HUDEP-2 (cell line): ENCODE measurements at regions not wholly inside any gene's neighbourhood (a gene's known extent, or its start where the extent isn't known, plus 50 kb on each side); places are given as distances from the start of the nearest gene placed in this dataset.

Source experiments
- DNase-seq, 76 experiments: peaks; one replicate each; lab custom pipeline; 2025; ENCODE audit not compliant: unreplicated experiment in 76 of 76; lab: John Stamatoyannopoulos, UW

DNA sequence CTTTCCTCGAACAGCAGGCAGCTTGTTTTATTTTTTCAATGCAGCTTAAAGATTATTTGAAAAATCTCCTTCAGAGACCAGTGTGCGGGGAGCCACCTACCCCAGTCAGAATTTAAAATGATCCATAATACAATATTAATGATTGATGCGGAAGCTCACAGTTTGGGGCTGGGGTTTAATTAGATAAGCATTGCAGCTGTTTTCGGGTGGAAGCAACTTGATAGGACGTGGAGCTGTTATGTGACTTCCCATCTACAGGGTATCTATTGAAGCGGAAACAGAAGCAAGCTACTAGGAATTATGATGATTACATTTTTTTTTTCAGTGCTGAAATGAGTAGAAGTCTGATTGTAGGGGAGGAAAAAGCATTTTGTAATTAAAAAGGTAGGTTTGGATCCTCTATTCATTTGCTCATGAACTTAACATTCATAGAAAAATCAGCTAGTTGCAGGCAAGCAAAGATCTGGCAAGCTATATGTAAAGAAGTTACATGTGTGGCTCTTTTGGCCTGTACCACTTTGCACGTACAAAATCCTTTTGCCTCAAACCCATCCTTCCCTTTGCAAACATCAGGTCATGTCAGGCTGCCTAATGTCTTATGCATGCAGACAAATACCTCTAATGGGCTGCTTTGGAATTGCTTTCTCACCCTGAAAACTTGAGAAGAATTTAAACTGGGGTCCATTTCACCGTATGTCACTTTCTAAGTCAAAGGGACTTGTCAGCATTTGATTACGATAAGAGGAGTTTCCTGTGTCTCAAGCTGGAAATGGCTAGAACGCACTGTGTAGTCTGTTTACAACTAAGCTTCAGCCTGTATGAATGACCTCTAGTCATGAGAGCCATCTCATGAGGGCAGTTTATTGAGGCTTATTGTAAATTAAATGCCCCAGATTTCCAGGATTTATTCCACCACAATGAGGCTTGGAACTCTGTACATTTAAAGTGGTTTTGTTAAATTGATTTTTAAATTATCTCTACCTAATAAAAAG, 267.1 kb upstream of the TMTC4 start:
- no peak for DNase-seq

DNA sequence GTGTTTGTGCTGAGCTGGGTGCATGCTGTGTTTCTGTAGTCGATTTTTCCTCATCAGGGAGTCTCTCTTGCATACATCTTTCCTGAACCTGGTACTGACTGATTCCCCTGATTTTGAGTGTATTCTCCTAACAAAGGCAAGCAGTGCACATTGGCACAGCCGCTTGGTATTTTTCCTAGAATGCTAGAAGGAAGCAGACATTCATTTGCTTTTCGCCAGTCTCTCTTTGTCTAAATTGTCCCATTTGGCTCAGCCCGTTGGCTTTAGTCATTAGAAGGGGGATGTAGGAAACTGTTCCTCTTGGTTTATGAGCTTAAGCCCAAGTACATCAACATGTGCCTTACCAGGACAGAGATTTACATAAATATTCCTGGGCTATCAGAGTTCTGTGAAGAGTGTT, 266.1 kb upstream of the TMTC4 start:
- no peak for DNase-seq

DNA sequence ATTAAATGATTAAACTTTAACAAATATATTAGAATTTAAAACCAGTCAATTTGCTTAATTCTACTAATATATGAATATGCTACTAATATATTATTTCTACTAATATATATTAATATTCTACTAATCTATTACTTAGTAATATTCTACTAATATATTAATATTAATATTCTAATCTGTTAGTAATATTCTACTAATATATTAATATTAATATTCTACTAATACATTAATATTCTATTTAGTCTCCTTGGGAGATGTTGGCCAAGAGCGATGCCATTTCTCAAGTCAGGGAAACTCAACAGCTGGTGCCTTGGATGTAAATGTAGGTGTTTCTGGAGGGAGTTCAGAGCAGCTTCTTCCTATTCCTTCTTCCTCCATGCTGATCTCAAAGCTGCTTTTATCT, 259.2 kb upstream of the TMTC4 start:
- no peak for DNase-seq

DNA sequence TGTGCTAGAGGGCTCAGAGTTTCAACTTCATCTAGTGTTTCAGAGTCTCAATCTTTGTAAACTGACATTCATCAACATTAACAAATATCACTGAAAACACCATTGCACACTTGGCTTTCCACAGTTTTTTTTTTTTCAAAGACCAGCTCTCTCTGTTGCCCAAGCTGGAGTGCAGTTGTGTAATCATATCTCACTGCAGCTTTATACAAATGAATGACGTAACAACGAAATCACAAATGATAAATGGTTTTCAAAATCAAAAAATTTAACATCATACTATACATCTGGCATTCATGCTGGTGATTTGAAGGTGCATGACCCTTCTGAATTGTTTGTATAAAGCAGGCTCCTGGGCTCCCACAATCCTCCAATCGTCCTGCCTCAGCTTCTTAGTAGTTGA, 248.0 kb upstream of the TMTC4 start:
- DNase-seq, result no peak

DNA sequence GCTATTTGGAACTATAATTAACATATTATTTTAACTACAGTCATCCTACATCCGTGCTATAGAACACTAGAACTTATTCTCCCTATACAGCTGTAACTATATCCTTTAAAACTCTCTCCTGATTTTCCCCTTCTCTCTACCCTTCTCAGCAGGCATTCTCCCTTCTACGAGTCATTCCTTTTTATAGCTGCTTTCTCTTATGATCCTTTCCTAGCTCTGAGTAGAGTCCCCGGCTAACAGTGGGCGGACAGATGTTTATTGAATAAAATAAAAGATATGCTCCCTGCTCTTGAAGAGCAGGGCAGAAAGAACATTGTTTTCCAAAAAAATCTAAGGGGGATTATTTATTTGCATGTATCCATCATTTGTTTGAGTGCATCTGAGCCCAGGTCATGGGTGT, 246.5 kb upstream of the TMTC4 start:
- DNase-seq, result no peak

- DNase-seq, result no peak
Observed at GRCh38 chr13:100917011-100917410, 242.4 kb upstream of the TMTC4 start.

- DNase-seq, result no peak
Observed at GRCh38 chr13:100913143-100913542, 238.5 kb upstream of the TMTC4 start.

DNA sequence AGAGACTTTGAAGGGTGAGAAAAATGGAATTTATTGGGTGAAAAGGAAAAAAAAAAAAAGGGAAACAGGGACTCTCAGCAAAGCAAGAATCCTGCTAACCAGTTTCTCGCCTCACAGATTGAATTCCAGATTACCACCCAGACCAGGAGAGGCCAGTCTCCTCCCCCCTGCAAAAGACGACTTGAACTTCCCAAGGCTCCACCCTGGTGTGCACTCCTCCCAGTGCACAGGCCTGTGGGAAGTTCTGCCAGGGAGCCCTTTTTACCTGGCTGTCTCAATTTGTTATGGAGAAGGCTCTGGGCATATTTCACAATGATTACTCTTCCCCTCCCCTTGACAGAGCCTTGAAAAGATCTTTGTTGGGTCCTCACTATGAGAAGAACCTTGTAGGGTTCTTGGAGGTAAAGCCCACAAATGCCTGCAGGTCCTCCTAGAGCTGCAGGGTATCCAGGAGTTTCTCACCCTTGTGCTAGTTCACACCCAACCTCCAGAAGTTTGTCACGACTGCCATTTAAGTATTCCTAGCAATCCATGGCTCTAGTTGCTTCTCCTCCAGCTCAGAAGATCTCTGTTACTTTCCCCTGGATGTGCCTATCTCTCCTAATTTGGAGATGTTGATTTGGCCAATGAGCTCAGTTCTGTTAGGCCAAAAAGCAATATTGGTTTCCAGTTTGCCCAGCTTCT, 229.8 kb upstream of the TMTC4 start:
- no peak for DNase-seq

DNA sequence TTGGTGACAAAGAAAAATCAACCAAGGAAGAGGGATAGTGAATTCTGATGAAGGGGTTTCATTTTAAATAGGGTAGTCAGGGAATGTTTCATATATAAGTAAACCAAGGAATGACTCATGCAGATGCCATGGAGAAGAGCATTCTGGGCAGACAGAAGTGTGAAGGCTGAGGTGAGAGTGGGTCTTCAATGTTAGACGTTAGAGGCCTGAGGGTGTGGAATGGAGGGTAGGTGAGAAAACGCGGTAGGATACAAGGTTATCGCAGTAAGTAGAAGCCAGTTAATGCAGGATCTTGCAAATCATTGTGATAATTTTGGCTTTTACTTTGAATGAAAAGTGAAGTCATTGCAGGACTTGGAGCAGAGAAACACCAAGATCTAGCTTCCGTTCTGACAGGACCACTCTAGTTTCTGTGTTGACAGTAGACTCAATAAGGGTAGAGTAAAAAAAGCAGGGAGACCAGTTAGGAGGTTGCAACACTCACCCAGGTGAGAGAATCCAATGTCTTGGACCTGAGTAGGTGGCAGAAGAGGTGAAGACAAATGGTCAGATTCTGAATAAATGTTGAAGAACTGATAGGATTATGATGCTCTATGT, 225.2 kb upstream of the TMTC4 start:
- no peak for DNase-seq

GRCh38 chr13:100898431-100898830, 223.8 kb upstream of the TMTC4 start:
- no peak for DNase-seq

DNA sequence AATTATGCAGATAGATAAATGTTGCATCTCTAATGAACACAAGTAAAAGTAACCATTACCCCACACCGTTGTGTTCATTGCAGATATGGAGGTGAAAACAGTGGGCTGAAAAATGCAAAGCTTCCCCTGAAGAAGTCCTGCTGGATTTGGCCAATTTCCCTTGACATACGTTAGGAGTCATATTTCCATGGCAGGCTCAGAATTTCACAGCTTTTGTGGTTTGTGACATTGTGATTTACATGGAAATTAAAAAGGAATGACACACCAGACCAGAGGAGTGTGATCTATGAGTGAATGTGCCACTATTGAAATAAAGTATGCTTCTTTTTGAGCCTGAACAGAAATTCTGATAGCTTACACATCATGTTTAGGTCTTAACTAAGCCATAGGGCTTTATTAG, 221.1 kb upstream of the TMTC4 start:
- DNase-seq, result no peak

GRCh38 chr13:100892981-100893380, 218.4 kb upstream of the TMTC4 start:
- DNase-seq, result no peak

GRCh38 chr13:100890645-100891044, 216.1 kb upstream of the TMTC4 start:
- no peak for DNase-seq

DNA sequence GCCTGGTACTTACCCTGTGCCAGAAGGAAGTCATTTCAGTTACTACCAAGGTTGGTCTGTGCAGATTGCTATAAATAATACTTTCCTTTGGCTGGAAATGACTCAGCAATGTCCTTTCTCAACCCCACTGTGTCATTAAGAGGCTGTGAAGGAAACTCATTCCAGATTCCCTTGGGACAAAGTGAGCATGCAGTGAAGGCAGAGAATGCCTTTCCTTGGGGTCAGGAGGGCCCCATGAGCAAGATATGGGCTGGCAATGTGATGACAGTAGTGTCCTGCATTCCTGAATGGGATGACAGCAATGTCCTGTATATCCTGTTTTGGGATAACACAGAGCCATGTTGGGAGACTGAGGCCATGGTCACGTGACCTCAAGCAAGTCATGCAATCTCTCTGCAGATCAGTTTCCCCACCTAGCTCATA, 213.1 kb upstream of the TMTC4 start:
- no peak for DNase-seq

DNA sequence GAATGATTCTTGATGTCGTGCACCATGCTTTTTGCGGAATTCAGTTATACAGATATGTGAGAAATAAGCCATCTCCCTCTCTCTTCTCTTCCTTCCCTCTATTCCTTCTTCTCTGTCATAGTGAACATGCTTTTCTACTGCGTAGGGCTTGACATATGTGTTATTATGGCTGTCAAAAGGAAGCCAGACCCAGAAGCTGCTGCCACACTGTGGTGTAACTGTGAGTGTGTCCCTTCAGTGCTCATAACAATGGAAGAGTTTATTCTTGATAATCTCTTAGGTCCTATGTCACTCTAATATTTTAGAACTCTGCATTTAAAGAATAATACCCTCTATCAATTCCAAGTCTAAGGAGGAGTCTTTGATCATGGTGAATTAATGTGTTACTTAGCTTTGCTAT, 208.9 kb upstream of the TMTC4 start:
- DNase-seq, result no peak

- no peak for DNase-seq
Observed at GRCh38 chr13:100881291-100881864, 206.8 kb upstream of the TMTC4 start.

GRCh38 chr13:100880166-100880565, 205.6 kb upstream of the TMTC4 start:
- no peak for DNase-seq

- DNase-seq, result no peak
Observed at GRCh38 chr13:100879255-100879654, 204.7 kb upstream of the TMTC4 start.

DNA sequence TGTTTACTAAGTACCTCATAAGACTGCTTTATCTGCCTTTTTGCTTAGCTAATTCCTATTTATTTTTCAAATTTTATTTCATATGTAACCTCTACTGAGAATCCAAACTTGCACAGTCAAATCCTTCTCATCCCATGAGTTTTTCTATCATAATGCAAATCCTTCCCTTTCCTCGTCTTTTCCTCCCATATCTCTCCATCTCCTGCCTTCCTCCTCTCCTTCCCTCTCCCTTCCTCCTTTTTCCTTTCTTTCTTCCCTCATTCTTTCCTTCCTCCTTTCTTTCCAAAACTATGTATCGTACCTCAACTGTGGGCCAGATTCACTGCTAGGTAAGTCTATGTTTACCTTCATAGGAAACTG, 201.4 kb upstream of the TMTC4 start:
- DNase-seq, result no peak

DNA sequence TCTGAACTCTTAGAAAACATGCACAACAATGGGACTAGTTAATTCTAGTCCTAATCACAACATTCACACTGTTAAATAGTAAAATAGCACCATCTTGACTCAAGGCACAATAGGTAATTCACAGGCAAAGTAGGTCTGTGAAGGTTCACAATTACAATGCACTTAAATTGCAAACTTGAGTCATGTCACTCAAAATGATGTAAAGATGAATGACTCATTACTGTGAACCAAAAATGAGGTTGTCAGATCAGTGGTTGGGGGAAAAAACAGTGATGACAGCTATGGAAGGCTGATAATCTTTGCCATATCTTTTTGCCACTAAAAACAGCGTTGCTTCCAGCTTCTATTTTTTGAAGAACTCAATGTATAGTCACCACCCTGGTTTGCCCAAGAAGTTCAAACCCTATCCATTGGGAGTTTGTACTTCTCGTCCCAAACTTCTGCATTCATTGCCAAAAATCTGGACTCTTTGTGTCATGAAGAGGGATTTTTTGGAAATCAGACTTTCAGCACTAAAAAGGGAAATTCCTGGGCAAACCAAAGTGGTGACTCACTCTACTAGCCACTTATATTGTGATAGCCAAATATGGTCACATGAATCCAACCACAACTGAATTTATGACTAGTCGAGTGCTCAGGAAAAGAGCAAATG, 200.9 kb upstream of the TMTC4 start:
- DNase-seq, result peak in 1 of 76 experiments; percentile 0

- no peak for DNase-seq
Observed at GRCh38 chr13:100872761-100873160, 198.2 kb upstream of the TMTC4 start.
